GM19043 (cell line): ENCODE measurements at regions not wholly inside any gene's neighbourhood (a gene's known extent, or its start where the extent isn't known, plus 50 kb on each side); places are given as distances from the start of the nearest gene placed in this dataset.

Experiments used
- ATAC-seq: cut with Tn5 transposase; IDR thresholded peaks from one replicate; pipeline ENCODE4 v1.9.1; 2021; ENCODE audit warnings: low read depth; ENCODE audit not compliant: unreplicated experiment

- no peak for ATAC-seq
Observed at GRCh38 chr13:21814604-21815003, 143.7 kb downstream of the FGF9 start.

GRCh38 chr13:21817878-21818277, 147.0 kb downstream of the FGF9 start:
- ATAC-seq: no peak

- ATAC-seq: no peak
Observed at GRCh38 chr13:21822029-21822428, 151.2 kb downstream of the FGF9 start.

- ATAC-seq: no peak
Observed at GRCh38 chr13:21823416-21823815, 152.5 kb downstream of the FGF9 start.

GRCh38 chr13:21823949-21824348, 153.1 kb downstream of the FGF9 start:
- no peak for ATAC-seq

- ATAC-seq: no peak
Observed at GRCh38 chr13:21825186-21825585, 154.3 kb downstream of the FGF9 start.

- no peak for ATAC-seq
Observed at GRCh38 chr13:21825801-21826200, 154.9 kb downstream of the FGF9 start.

GRCh38 chr13:21826214-21827015, 155.5 kb downstream of the FGF9 start:
- no peak for ATAC-seq

GRCh38 chr13:21831654-21832324, 160.9 kb downstream of the FGF9 start:
- no peak for ATAC-seq

- ATAC-seq: no peak
Observed at GRCh38 chr13:21833921-21834320, 163.0 kb downstream of the FGF9 start.

GRCh38 chr13:21834521-21834920, 163.6 kb downstream of the FGF9 start:
- ATAC-seq: no peak

- no peak for ATAC-seq
Observed at GRCh38 chr13:21837288-21837687, 166.4 kb downstream of the FGF9 start.

- ATAC-seq: no peak
Observed at GRCh38 chr13:21837841-21838551, 167.1 kb downstream of the FGF9 start.

GRCh38 chr13:21846605-21847004, 175.7 kb downstream of the FGF9 start:
- ATAC-seq: no peak

GRCh38 chr13:21849323-21849722, 178.4 kb downstream of the FGF9 start:
- peak; percentile 72 for ATAC-seq

GRCh38 chr13:21850013-21851006, 179.4 kb downstream of the FGF9 start:
- no peak for ATAC-seq

GRCh38 chr13:21852043-21852442, 181.2 kb downstream of the FGF9 start:
- ATAC-seq: no peak

GRCh38 chr13:21853779-21854178, 182.9 kb downstream of the FGF9 start:
- no peak for ATAC-seq

GRCh38 chr13:21868823-21869222, 197.9 kb downstream of the FGF9 start:
- ATAC-seq: no peak

- no peak for ATAC-seq
Observed at GRCh38 chr13:21871382-21871781, 200.5 kb downstream of the FGF9 start.
